RKO (cell line): ENCODE measurements at regions not wholly inside any gene's neighbourhood (a gene's known extent, or its start where the extent isn't known, plus 50 kb on each side); places are given as distances from the start of the nearest gene placed in this dataset.

Experiments
- DNase-seq: peaks from one replicate; pipeline ENCODE4 v3.0.0-alpha.2; 2016; ENCODE audit warnings: low spot score

DNA sequence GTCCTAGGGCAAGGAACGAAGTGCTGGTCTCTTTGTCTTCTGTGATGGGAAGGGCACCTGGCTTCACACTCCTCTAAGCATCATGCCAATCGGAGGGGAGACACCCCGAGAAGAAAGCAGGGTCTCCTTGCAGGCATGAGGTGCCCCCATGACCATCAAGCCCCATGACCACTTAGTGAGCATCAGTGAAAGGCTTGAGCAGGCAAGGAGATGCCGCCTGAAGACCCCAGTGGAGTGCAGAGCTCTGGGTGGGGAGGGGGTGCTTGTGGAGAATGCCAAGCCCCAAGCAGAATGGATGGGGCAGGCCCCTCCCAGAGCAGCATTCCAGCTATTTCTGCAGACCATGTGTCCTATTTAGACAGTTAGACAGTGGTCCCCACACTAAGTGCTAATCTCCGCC lies 232.7 kb upstream of the TNRC6C start:
- DNase-seq, result no peak

DNA sequence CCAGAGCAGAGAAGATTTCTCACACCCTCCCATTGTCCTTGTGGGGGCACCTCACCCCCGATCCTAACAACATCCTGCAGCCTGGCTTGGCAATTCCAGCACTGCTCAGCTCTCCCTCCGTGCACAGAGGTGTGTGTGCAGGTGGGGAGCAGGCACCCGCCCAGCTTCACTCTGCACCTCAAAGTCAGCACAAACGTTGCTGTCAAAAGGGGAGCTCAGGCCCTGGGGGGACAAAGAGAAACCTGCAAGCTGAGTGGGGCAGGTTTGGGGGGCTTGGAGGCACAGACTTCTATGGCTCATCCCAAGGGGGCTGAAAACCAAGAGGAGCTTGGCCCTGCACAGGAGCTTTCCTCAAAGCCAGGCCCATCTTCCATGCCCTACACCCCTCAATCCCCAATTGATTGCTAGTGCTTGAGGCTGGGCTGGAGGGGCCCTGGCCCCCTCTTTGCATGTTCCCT lies 231.9 kb upstream of the TNRC6C start:
- no peak for DNase-seq

DNA sequence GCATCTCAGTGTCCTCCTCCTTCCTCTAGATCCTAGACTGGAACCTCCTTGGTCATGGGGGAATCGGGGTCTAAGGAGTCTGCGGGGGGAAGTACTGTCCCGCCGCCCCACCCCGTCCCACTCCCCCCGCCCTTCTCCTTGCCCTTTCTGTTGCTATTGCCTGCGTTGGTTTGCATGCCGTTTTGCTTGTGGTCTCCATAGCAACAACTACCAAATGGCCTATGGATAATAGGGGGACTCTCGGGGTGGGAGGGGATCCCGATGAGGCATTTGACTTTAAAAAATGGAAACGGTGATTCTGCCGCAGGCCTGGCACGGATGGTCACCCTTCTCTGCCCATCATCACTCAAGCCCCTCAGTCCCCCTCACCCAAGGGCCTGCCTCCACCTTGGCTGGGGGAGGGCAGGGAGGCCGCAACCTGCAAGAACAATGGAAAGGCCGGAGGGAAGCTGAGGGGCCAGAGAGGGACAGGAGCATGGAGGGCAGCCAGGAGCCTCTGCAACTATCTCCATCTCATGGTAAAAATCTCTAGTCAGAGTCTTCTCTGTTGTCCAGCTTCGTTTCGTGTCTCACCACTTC lies 231.4 kb upstream of the TNRC6C start:
- no peak for DNase-seq

DNA sequence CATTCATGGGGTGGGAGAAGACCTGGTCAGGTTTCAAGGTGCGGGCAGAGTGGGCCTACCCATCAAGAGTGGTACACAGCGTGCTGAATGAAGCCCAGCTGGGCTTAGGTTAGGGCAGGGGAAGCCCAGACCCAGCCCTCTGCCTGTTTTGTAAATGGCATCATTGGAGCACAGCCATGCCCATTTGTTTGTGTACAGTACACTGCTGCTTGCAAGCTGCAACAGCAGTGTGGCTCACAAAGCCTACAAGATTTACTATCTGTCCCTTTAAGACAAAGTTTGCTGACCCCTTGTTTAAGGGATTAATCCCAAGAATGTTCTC lies 230.1 kb upstream of the TNRC6C start:
- DNase-seq, result no peak

DNA sequence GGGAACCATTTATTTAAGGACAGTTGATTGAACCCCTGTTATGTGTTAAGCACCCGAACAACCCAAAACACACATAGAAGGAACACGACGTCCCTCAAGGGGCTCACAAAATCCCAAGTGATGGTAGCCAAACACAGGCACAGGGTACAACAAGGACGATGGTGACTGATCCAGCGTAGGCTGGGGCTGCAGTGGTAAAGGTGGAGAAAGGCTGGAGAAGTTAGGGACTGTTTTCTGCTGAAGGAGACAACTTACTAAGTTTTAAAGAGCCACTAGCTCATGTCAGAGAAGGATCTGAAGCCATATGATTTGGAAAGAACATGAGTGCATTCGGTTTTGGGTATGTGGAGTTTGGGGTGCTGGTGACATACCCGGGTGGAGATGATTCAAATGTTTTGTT lies 229.6 kb upstream of the TNRC6C start:
- DNase-seq, result no peak

DNA sequence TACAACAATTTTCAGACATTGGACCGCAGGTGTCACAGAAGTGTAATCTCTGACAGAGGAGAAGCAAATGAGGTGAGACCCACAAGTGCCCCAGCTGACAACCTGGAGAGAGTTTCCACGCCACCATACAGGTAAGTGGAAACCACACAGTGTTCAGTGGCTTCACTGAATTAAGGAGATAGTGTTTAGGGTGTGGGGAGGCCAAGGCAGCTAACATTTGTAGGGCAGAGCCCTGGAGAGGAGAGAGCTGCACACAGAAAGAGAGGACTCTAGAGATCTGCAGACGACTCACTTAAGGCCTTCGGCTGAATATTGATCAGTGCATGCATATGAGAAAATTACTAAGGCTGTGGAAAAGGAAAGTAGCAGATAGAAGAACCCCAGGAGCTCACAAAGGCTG lies 228.9 kb upstream of the TNRC6C start:
- no peak for DNase-seq

DNA sequence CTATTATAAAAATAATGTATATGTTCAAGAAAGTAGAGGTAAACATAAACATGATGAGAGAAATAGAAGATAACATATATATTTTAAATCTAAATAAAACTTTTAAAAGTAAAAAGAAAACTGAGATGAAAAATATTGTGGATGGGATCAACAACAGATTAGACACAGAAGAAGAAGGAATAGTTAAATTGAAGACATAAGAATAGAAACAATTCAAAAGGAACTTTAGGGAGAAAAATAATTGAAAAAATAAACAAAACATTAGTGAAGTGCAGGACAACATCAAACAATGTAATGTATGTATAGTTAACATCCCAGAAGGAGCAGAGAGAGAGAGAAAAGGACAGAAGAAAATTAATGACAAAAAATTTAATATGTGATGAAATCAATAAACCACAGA lies 228.1 kb upstream of the TNRC6C start:
- no peak for DNase-seq

DNA sequence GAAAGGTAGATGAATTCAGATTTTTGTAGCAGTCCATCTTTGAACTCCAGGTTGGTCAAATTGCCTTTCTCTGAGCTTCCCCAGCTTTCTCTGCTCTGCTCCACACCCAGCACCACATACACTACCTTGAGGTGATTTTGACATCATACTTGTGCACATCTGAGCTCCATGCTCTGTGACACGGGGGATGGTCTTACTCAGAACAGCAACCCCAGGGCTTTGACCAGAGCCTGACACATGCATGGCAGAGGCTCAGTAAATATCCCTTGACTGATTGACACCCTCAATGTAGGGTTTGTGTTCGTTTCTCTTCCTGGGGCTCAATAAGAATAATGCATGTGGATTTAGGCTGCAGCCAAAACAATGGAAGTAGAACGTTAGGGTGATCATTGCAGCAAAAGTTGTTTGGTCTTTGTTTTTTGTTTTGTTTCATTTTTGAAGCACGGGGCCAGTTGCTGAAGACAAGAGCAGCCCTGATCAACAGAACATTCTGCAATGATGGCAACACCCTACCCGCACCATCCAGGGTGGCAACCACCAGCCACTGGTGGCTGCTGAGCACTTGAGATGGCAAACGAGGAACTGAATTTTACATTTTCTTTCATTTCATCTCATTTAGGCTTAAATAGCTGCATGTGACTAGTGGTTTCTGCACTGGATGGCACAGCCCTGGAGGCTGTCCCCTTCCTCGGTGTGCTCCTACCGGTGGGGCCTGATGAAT lies 224.8 kb upstream of the TNRC6C start:
- no peak for DNase-seq

DNA sequence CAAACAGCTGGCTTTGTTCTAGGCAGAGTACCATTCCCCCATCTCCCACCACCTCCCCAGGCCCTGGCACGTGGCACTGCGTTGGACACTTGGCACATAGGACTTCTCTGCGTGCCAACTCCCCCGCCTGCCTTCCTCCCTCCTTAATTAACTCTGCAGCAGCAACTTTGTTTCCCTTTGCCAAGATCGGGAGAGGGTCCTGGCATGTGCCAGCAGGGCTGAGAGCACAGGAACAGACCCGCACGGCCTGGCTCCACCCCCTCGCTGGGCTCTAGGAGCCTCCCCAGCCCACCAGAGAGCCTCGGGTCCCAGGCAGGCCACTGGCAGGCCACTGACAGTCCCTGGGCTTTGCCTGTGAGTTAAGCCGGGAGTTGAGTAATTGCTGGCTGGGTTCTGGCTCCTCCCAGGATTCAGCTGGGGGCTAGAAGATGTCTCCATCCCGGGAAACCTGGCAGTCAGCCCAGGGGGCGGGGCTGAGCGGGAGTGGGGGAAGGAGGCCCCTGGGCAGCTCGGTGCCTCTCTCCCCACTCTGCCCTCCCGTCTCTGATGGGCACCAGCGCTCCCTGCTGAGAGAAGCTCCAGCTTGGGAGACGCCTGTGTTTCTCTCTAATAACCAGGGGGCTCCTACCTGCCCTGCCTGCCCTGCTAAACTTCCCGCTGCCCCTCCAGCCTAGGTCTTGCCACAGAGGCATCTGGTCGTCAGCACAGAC lies 224.0 kb upstream of the TNRC6C start:
- no peak for DNase-seq

DNA sequence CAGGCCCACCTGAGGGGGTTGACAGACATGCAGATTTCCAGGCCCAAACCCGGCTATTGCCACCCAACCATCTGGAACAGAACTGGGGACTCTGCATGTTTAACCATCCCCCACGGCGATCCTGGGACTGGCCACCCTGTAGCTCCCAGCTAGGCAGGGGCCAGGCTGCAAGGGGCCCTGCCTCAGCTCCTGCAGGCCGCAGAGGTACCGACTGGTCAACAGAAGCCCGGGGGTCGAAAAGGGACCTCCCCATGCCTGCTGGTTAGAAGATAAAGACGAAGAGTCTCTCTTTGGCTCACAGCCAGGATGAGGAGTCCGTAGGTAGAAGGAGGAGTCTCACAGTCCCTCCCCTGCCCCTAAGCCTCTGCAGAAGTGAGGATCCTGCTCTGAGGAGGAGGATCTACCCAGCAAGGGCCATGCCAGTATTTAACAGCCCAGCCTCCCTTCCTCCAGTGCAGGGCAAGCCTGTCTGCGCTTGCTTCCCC lies 223.4 kb upstream of the TNRC6C start:
- no peak for DNase-seq

DNA sequence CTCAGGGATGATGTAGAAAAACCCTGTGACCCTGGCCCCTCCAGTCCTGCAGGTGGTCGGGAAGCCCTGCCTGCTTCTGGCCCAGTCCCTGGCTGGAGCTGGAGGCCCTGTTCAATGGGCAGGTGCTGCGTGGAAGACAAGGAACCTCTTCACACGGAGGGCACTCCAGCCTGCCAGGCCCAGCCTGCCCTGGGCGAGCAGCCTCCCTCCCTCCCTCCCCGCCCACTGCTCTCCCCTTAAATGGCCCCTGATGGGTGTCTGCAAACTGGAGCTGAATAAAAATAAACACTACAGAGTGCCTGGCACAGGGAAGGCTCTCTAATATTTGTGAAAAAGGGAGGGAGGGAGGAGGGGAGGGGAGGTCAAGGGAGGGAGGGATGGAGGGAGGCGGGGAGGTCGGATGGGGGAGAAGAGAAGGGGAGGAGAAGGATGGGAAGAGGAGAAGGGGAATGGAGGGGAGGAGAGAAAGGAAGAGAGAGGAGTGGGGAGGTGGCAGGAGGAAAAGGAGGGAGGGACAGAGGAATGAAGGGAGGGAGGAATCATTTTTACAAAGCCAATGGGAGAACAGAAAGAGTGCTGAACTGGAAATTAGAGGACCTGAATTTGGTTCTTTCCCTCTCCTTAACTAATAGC lies 222.8 kb upstream of the TNRC6C start:
- DNase-seq, result no peak

DNA sequence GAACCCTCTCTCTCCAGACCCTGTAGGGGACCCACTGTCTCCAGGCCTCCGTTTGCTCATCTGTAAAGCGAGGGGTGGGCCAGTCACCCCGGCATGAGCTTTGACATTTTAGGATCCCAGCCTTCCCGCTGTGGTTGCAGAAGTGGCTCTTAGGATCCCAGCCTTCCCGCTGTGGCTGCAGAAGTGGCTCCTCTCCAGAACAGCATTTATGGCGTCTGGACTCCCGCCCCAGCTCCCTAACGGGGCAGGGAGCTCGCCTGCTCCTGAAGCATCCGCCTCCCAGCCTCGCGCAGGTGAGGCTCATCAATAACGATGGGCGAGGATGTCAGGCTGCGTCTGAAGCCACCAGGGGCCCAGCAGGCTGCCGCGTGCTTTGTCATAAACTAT lies 222.3 kb upstream of the TNRC6C start:
- DNase-seq, result no peak

DNA sequence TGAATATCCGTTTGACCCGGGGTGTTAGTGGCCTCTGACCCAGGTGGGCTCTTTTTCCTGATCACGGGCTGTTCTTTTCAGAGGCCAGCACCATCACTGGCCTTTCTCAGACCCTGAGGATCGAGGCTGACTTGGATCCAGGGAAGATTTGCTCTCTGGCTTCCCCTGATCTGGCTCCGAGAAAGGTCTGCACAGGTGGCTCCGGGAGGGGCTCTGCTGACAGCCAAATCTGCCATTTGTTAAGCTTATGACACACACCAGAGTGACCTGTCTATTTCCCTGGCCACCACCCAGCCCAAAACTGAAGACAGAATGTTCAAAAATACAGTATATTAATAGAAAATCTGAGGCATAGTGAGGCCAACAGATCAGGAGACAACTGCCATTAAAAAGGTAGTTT lies 221.8 kb upstream of the TNRC6C start:
- no peak for DNase-seq

DNA sequence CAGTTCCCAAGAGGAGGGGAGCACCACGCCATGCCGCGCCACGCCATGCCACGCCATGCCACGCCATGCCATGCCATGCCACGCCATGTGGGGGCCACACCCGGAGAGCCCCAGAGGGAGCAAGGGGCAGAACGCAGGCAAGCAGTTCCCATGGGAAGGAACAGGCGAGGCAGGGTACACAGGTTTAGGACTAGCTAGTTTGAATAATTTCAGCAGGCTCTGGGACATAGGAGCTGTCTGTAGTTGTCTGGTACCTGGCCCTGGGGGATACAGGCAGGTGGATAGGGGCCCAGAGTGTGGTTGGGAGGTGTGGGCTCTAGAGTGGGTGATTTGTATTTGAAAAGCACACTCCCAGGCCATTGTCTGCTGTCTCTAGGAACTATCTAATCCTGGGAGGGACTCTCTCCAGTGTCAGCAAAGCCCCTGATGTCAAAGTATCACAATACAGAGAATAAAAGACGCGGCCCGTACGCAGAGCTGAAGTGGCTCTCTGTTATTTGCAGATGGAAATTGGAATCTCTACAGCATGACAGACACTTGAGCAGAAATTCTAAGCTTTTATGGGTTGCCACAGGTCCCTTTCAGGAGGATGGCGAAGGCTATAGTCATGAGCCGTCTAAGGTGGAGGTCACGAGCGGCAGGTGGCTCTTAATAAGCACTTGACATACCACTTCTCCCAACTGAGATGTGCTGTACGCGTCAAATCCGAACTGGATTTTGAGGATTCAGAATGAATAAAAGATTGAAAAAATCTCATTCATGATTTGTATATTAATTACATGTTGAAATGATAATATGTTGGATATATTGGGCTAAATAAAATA lies 220.8 kb upstream of the TNRC6C start:
- DNase-seq, result no peak

DNA sequence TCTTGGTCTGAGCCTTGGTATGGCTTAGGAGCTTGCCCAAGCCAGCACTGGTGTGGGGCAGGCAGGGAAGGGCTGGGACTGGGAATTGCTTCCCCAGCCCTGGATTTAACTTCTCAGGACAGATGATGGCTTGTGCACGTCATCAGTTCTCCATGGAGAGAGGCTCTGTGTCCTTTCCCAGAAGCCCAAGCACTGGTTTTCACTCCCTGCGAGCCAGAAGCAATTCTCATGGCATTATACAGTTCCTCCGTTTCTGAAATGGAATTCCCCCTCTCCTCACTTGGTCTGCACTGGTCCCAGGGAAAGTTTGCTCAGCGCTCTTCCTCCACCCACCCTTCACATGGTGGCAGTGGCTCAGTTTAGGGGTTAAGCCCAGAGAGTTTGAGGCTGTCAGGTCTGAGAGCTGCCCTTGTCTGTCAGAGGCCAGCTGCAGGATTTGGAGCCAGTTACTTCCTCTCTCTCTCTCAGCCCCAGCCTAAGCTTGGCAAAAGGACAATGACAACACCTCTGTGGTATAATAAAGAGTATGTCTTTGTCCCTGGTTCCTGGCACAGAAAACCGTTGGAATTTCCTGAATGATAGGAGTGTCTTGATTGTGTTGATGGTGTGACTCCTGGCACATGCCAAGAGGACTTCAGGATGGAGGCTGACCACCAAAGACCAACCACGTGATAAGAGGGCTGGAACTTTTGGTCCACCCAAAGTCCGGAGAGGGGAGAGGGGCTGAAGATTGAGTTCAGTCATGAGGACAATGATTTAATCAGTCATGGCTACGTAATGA lies 219.6 kb upstream of the TNRC6C start:
- DNase-seq, result no peak

DNA sequence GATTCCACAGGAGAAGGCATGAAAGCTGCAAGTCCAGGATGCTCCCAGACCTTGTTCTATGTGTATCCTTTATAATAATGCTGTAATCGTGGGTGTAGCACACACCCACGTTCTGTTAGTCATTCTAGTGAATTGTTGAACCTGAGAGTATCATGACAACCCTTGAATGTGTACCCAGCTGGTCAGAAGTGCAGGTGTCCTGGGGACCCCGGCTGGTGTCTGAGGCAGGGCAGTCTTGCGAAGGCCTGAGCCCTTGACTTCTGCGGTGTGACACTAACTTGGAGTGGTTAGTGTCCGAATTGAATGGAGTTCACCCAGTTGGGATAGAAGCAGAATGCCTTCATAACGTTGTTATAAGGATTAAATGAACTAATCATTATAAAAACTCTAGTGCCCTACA lies 218.0 kb upstream of the TNRC6C start:
- no peak for DNase-seq

DNA sequence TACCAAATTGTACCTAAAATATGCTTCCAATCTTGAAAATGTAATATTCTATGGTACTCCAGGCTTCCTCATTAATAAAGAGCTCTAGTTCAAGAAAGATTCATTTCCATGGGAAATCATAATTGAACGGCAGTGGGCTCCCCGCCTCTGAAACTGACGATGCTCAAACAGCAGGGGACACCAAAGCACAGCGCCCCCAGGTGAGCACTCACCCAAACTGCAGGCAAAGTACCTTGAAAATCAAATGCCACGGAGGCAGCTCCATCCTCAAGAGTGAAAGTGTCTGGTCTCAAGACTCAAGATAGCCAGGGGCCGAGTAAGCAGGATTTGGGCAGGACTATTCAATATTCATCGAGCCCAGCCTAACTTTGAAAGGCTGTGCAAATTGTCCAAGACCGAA lies 217.4 kb upstream of the TNRC6C start:
- DNase-seq, result no peak

DNA sequence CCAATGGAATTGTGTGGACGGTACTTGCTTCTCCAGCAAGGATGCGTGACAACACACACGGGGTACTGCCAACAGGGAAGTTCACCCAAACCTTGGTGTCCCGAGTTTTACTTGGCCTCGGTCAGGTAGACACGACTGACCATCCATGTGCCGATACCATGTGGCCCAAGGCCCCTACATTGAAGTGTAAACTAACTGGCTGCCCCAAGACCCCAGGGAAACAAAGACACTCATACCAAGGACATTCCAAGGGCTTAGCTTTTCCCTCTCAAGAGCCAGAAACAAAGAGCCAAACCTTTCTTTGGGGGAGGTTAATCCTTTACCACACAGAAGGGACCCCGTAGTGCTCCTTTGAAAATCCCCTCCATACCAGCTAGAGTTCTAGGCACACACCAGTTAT lies 215.9 kb upstream of the TNRC6C start:
- DNase-seq, result no peak

DNA sequence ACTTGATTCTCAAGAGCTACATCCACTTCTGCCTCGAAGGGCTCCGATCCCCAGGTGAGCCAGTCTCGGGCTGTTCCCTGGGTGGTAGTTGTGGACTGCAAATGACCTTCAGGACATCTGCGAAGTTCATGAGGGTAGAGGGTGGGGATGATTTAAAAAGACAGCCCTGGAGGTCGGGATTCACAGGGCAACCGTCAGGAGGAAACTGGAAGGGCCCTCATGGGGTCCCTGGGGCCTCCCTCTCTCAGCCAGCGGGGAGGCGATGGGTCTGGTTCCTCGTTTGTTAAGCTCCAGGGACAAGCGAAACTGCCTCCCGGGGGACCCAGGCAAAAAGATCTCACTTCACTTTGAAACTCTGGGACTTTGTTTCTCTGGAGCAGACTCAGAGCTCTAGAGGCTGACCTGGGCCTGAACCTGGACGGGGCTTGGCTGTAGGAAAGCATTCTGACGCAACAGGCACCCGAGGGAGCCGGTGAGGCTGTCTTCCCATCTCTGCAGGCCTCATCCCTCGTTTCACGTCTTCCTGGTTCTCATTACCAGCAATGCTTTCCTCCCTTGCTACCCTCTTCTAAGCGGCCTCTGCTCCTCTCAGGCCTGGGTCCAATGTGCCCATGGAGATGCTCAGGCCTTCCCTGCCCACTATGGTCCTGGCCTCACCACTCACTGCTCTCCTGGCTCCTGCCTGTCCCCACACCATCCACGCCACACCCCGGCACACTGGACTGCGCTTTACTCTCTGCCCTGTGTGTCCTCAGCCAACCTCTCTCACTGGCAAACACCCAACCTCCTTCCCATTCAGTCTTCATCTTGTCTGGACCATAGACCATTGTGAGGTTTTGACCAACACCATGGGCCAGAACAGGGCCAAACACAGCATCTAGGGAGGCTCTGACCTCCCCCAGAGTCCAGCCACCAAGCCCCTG lies 214.2 kb upstream of the TNRC6C start:
- no peak for DNase-seq

DNA sequence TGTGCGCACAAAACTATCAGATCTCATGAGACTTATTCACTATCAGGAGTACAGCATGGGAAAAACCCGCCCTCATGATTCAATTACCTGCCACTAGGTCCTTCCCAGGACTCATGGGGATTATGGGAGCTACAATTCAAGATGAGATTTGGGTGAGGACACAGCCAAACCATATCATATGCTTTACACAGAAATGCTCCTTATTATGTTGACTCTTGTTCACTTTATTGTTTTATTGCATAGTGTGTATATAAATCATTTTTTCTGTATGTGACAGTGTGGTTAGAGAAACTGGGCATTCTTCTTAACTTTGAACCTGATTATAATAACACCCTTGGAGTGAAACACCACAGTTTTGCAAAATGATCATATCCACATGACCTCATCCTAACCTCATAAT lies 212.8 kb upstream of the TNRC6C start:
- no peak for DNase-seq
